ENCODE measurements at regions not wholly inside any gene's neighbourhood (a gene's known extent, or its start where the extent isn't known, plus 50 kb on each side); places are given as distances from the start of the nearest gene placed in this dataset.

DNA sequence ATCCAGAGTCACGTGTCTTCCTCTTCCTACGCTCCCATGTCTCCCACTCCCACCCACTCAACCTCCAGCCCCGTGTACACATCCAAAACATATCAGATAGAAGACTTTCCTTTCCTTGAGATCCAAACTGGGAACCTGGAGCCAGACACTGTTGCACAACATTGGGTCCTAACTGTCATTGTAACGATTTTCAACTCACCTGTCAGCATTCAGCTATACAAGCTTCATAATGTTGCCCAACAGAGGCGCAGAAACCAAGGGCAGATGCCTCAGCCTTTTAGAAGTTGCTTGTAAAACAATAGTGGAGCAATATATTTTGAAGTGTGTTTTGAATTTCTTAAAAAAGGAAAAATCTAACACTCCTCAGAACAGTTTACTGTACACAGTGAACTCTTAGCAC lies 84.9 kb upstream of the GLIS3 start:
- TF ChIP-seq, protein P1, sequence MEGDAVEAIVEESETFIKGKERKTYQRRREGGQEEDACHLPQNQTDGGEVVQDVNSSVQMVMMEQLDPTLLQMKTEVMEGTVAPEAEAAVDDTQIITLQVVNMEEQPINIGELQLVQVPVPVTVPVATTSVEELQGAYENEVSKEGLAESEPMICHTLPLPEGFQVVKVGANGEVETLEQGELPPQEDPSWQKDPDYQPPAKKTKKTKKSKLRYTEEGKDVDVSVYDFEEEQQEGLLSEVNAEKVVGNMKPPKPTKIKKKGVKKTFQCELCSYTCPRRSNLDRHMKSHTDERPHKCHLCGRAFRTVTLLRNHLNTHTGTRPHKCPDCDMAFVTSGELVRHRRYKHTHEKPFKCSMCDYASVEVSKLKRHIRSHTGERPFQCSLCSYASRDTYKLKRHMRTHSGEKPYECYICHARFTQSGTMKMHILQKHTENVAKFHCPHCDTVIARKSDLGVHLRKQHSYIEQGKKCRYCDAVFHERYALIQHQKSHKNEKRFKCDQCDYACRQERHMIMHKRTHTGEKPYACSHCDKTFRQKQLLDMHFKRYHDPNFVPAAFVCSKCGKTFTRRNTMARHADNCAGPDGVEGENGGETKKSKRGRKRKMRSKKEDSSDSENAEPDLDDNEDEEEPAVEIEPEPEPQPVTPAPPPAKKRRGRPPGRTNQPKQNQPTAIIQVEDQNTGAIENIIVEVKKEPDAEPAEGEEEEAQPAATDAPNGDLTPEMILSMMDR (IDR thresholded peaks at IDR 0.05; ENCODE audit: insufficient read depth, low read length, poor library complexity, severe bottlenecking) = no peak
- TF ChIP-seq EZH2phosphoT487 (conservative IDR thresholded peaks at IDR 0.05; ENCODE audit: low read length) = no peak
